GM12878 (cell line): ENCODE measurements at regions not wholly inside any gene's neighbourhood (a gene's known extent, or its start where the extent isn't known, plus 50 kb on each side); places are given as distances from the start of the nearest gene placed in this dataset.

ENCODE experiments used
- ASH2L ChIP-seq: fragments of 300-600, 200-600 bp; sonication (generic); IDR thresholded peaks from 2 replicates; pipeline ENCODE4 v1.6.1; 2017; ENCODE audit warnings: low read depth, mild to moderate bottlenecking, borderline replicate concordance
- ATF2 ChIP-seq: IDR thresholded peaks from 2 replicates; pipeline ENCODE4 v1.6.1; 2012; ENCODE audit warnings: low read length, inconsistent platforms
- ATF7 ChIP-seq: fragments of 450-650 bp; IDR thresholded peaks from 2 replicates; pipeline ENCODE4 v1.6.1; 2016; ENCODE audit warnings: low read depth, mild to moderate bottlenecking
- CREB1 ChIP-seq: IDR thresholded peaks from 2 replicates; pipeline ENCODE4 v1.6.1; 2012; ENCODE audit warnings: low read depth, mild to moderate bottlenecking, inconsistent platforms
- CTCF ChIP-seq, 3 experiments: IDR thresholded peaks in 2 of 3; conservative IDR thresholded peaks in 1 of 3; 2 replicates each; pipeline ENCODE4 v1.5.1; 2011; ENCODE audit warnings: low read depth in 3 of 3, low read length in 3 of 3, mild to moderate bottlenecking in 3 of 3, control low read depth in 2 of 3, moderate library complexity in 2 of 3, inconsistent platforms in 1 of 3, mixed read lengths in 1 of 3; ENCODE audit not compliant: control insufficient read depth in 2 of 3, insufficient read depth in 1 of 3; ENCODE audit errors: extremely low read depth in 1 of 3
- KAT2A ChIP-seq: conservative IDR thresholded peaks from 2 replicates; pipeline ENCODE4 v1.6.1; 2011; ENCODE audit warnings: low read depth, low read length; ENCODE audit not compliant: control insufficient read depth
- MEF2B ChIP-seq: fragments of 450-650 bp; IDR thresholded peaks from 2 replicates; pipeline ENCODE4 v1.6.1; 2018; ENCODE audit warnings: mild to moderate bottlenecking, moderate library complexity; ENCODE audit not compliant: partially characterized antibody, poor library complexity, severe bottlenecking
- MYB ChIP-seq: fragments of 150-350 bp; IDR thresholded peaks from 2 replicates; pipeline ENCODE4 v1.6.1; 2014; ENCODE audit warnings: mild to moderate bottlenecking, low read depth, low read length, borderline replicate concordance
- PRDM15 ChIP-seq: fragments of 450-650 bp; formaldehyde crosslinking; IDR thresholded peaks from 2 replicates; pipeline ENCODE4 v1.4.0; 2020; ENCODE audit warnings: mild to moderate bottlenecking, moderate library complexity
- SMAD1 ChIP-seq: fragments of 450-650 bp; IDR thresholded peaks from 2 replicates; pipeline ENCODE4 v1.6.1; 2018; ENCODE audit warnings: mild to moderate bottlenecking, low read depth; ENCODE audit not compliant: partially characterized antibody
- SMAD5 ChIP-seq: IDR thresholded peaks from 2 replicates; pipeline ENCODE4 v1.6.1; 2016; ENCODE audit warnings: antibody characterized with exemption, low read depth
- ZBTB11 ChIP-seq: fragments of 450-650 bp; formaldehyde crosslinking; IDR thresholded peaks from 2 replicates; pipeline ENCODE4 v1.5.0; 2022; ENCODE audit warnings: mild to moderate bottlenecking, missing genetic modification characterization
- ZBTB33 ChIP-seq: fragments of 450-650 bp; IDR thresholded peaks from 2 replicates; pipeline ENCODE4 v1.6.1; 2017; ENCODE audit warnings: mild to moderate bottlenecking
- ZNF207 ChIP-seq: fragments of 450-650 bp; IDR thresholded peaks from 2 replicates; pipeline ENCODE4 v1.6.1; 2014; ENCODE audit warnings: antibody characterized with exemption, mild to moderate bottlenecking, borderline replicate concordance

GRCh38 chr7:149621776-149622175 lies 124.2 kb upstream of the ZNF746 start (continued):
- TF ChIP-seq ZBTB33 = no peak
- no peak for TF ChIP-seq MEF2B
- TF ChIP-seq ZNF207 = no peak
- no peak for TF ChIP-seq ATF7
- no peak for TF ChIP-seq MYB
- no peak for TF ChIP-seq CTCF (IDR thresholded peaks at IDR 0.05 in 2 of 3, conservative IDR thresholded peaks at IDR 0.05 in 1 of 3; ENCODE audit: control insufficient read depth in 2 of 3, extremely low read depth in 1 of 3, insufficient read depth in 1 of 3, low read depth in 3 of 3, low read length in 3 of 3)
- TF ChIP-seq KAT2A = no peak
- no peak for TF ChIP-seq SMAD5
- TF ChIP-seq ATF2 = no peak
- no peak for TF ChIP-seq PRDM15
- TF ChIP-seq CREB1 = peak; percentile 41; the same call in 1 of the 2 replicates
- TF ChIP-seq SMAD1 = no peak
- TF ChIP-seq ASH2L = no peak
- no peak for TF ChIP-seq ZBTB11
